Lower lobe of right lung (tissue), 2 donors: ENCODE measurements at regions not wholly inside any gene's neighbourhood (a gene's known extent, or its start where the extent isn't known, plus 50 kb on each side); places are given as distances from the start of the nearest gene placed in this dataset.
A peak's percentile ranks its signal among the peaks of the same experiment; 100 is the strongest.

Experiments
- ATAC-seq, 2 donors: fragments of 200-7000 bp; cut with Tn5 transposase; one replicate each; pipeline ENCODE4 v1.9.1; 2020 to 2022; ENCODE audit warnings: mild to moderate bottlenecking in 2 of 2, moderate library complexity in 2 of 2
- DNase-seq: peaks from one replicate; pipeline ENCODE4 v3.0.0-alpha.2; 2020
- H3K27ac ChIP-seq: fragments of 200-600 bp; one replicate; pipeline ENCODE4 v1.8.0; 2022
- H3K27me3 ChIP-seq: fragments of 200-600 bp; one replicate; pipeline ENCODE4 v1.8.0; 2022; ENCODE audit warnings: low read depth
- H3K36me3 ChIP-seq: fragments of 200-600 bp; one replicate; pipeline ENCODE4 v1.8.0; 2022; ENCODE audit warnings: mild to moderate bottlenecking
- H3K4me1 ChIP-seq: fragments of 200-600 bp; one replicate; pipeline ENCODE4 v1.8.0; 2022
- H3K4me3 ChIP-seq: fragments of 200-600 bp; one replicate; pipeline ENCODE4 v1.8.0; 2022; ENCODE audit warnings: mild to moderate bottlenecking
- H3K9me3 ChIP-seq: fragments of 200-600 bp; one replicate; pipeline ENCODE4 v1.8.0; 2022
- intact Hi-C: fragments of 100-400 bp; cut with DNase I; formaldehyde crosslinking; loops from one replicate; pipeline ENCODE4 v1.11.0; 2022
- TF ChIP-seq, protein P1 (sequence below): fragments of 200-600 bp; IDR thresholded peaks from one replicate; pipeline ENCODE4 v1.8.0; 2022; ENCODE audit warnings: antibody characterized with exemption, mild to moderate bottlenecking
- donor health status: DM: no; HTN: yes; CAD: no; lungs with severe emphysema.

DNA sequence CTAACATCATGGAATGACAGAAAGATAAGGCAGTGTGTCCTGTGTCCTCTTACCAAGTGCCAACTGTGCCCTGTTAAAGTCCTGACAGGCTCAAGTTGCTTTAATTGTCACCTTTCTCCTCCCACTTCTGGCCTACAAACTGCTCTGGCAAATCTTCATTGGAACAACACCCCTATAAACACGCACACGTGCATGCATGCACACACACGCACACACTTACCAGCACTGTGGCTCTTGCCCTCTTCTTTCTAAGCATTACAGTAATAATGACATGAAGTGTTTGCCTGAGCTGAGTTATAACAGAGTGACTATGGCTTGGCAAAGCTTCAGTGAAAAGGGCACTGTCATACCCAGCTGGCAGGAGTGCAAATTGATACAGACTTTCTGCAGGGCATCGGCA is 82.3 kb upstream of the SYT6 start:
- Histone ChIP-seq H3K9me3 (no peaks in the 10 kb centered on the region), H3K4me1 (no peaks in the 10 kb centered on the region), H3K4me3 (no peak overlapping the region), H3K27me3 (no peaks in the 10 kb centered on the region), H3K27ac (no peak overlapping the region), H3K36me3 (no peaks in the 10 kb centered on the region)
- intact Hi-C loops: no loop called here
- TF ChIP-seq, protein P1, sequence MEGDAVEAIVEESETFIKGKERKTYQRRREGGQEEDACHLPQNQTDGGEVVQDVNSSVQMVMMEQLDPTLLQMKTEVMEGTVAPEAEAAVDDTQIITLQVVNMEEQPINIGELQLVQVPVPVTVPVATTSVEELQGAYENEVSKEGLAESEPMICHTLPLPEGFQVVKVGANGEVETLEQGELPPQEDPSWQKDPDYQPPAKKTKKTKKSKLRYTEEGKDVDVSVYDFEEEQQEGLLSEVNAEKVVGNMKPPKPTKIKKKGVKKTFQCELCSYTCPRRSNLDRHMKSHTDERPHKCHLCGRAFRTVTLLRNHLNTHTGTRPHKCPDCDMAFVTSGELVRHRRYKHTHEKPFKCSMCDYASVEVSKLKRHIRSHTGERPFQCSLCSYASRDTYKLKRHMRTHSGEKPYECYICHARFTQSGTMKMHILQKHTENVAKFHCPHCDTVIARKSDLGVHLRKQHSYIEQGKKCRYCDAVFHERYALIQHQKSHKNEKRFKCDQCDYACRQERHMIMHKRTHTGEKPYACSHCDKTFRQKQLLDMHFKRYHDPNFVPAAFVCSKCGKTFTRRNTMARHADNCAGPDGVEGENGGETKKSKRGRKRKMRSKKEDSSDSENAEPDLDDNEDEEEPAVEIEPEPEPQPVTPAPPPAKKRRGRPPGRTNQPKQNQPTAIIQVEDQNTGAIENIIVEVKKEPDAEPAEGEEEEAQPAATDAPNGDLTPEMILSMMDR: no peak
- ATAC-seq (no peak), DNase-seq (no peak)

GRCh38 chr1:114235281-114235680 is 81.6 kb upstream of the SYT6 start:
- H3K9me3 ChIP-seq: no peaks in the 10 kb centered on the region
- DNase-seq (no peak), ATAC-seq (no peak)
- no peak overlapping the region for H3K4me3 ChIP-seq
- intact Hi-C loops: no loop called here
- TF ChIP-seq, protein P1: no peak
- H3K4me1 ChIP-seq: no peaks in the 10 kb centered on the region
- no peak overlapping the region for H3K27ac ChIP-seq
- no peaks in the 10 kb centered on the region for H3K36me3 ChIP-seq
- no peaks in the 10 kb centered on the region for H3K27me3 ChIP-seq

DNA sequence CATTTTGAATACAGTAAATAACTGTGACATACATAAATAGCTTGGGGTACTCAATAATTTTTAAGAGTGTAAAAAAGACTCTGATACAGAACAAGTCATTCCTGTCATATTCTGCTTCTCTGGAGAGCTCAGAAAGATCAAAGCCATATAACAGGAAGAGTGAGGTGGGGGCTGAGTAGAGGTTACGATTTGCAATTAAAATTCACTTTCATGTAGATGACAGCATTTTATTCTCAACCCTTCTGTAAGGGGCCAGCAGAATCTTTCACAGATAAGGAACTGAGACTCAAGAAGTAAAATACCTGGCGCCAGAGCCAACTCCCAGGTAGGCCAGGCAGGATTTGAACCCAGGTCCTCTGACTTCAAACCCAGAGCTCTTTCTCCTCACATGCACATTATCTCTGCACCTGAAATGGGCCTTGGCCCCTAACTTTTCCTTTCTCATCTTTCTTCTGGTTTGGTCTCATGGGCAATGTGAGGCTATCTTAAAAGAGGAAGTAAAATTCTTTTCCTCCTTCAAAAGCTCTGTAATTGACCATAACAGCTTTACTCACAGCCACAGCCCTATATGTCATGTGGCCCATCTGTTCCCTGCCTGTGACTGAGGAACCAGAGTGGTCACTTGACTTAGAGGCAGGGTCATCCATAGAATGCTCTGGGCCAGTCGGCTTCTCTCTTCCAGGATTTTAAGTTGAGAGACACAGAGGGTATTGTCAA is 80.9 kb upstream of the SYT6 start:
- Histone ChIP-seq H3K9me3 (no peaks in the 10 kb centered on the region), H3K4me3 (no peak overlapping the region), H3K4me1 (no peaks in the 10 kb centered on the region), H3K27ac (no peak overlapping the region), H3K36me3 (no peaks in the 10 kb centered on the region), H3K27me3 (no peaks in the 10 kb centered on the region)
- peak; percentile 24 to 73 for ATAC-seq
- TF ChIP-seq, protein P1: no peak
- intact Hi-C loops: no loop called here
- DNase-seq: no peak

GRCh38 chr1:114232691-114233090 is 79.0 kb upstream of the SYT6 start:
- no peak overlapping the region for H3K4me3 ChIP-seq
- H3K4me1 ChIP-seq: no peaks in the 10 kb centered on the region
- TF ChIP-seq, protein P1: no peak
- DNase-seq (no peak), ATAC-seq (no peak)
- H3K27ac ChIP-seq: no peak overlapping the region
- no peaks in the 10 kb centered on the region for H3K36me3 ChIP-seq
- H3K27me3 ChIP-seq: no peaks in the 10 kb centered on the region
- no peaks in the 10 kb centered on the region for H3K9me3 ChIP-seq
- intact Hi-C loops: no loop called here

- H3K9me3 ChIP-seq: no peaks in the 10 kb centered on the region
- H3K4me1 ChIP-seq: no peaks in the 10 kb centered on the region
- no peak for DNase-seq
- H3K4me3 ChIP-seq: no peak overlapping the region
- TF ChIP-seq, protein P1: no peak
- H3K36me3 ChIP-seq: no peaks in the 10 kb centered on the region
- no peak for ATAC-seq
- H3K27me3 ChIP-seq: no peaks in the 10 kb centered on the region
- no peak overlapping the region for H3K27ac ChIP-seq
- intact Hi-C loops: no loop called here
Observed at GRCh38 chr1:114231301-114231700, 77.6 kb upstream of the SYT6 start.
